ENCODE measurements at regions not wholly inside any gene's neighbourhood (a gene's known extent, or its start where the extent isn't known, plus 50 kb on each side); places are given as distances from the start of the nearest gene placed in this dataset.

GRCh38 chr9:85290019-85290418, 451.7 kb downstream of the AGTPBP1 start:
- no peak for TF ChIP-seq SIN3A (IDR thresholded peaks at IDR 0.05; ENCODE audit: borderline replicate concordance, insufficient read depth, low read depth, low read length)
- TF ChIP-seq CTCF (IDR thresholded peaks at IDR 0.05), result no peak
- no peak for TF ChIP-seq POLR2AphosphoS5 (IDR thresholded peaks at IDR 0.05; ENCODE audit: low read depth, low read length)
- TF ChIP-seq TCF7L2 (IDR thresholded peaks at IDR 0.05; ENCODE audit: low read depth, low read length), result no peak
- TF ChIP-seq, protein P1, sequence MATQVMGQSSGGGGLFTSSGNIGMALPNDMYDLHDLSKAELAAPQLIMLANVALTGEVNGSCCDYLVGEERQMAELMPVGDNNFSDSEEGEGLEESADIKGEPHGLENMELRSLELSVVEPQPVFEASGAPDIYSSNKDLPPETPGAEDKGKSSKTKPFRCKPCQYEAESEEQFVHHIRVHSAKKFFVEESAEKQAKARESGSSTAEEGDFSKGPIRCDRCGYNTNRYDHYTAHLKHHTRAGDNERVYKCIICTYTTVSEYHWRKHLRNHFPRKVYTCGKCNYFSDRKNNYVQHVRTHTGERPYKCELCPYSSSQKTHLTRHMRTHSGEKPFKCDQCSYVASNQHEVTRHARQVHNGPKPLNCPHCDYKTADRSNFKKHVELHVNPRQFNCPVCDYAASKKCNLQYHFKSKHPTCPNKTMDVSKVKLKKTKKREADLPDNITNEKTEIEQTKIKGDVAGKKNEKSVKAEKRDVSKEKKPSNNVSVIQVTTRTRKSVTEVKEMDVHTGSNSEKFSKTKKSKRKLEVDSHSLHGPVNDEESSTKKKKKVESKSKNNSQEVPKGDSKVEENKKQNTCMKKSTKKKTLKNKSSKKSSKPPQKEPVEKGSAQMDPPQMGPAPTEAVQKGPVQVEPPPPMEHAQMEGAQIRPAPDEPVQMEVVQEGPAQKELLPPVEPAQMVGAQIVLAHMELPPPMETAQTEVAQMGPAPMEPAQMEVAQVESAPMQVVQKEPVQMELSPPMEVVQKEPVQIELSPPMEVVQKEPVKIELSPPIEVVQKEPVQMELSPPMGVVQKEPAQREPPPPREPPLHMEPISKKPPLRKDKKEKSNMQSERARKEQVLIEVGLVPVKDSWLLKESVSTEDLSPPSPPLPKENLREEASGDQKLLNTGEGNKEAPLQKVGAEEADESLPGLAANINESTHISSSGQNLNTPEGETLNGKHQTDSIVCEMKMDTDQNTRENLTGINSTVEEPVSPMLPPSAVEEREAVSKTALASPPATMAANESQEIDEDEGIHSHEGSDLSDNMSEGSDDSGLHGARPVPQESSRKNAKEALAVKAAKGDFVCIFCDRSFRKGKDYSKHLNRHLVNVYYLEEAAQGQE (IDR thresholded peaks at IDR 0.05; ENCODE audit: insufficient read depth in 1 of 2, low read depth in 2 of 2, low read length in 1 of 2), result no peak
- Histone ChIP-seq H3K36me3 (ENCODE audit: control insufficient read depth, insufficient read depth, low read length) (no peaks in the 10 kb centered on the region), H3K4me1 (ENCODE audit: control insufficient read depth, insufficient read depth, low read length) (no peaks in the 10 kb centered on the region), H3K9me3 (ENCODE audit: control insufficient read depth, insufficient read depth, low read depth, low read length) (no peaks in the 10 kb centered on the region), H3K27ac (ENCODE audit: low read length) (no peak overlapping the region), H3K4me3 (ENCODE audit: low read depth in 2 of 2, low read length in 2 of 2) (no peak overlapping the region), H3K27me3 (ENCODE audit: control insufficient read depth, insufficient read depth, low read length) (no peaks in the 10 kb centered on the region)
- BruUV-seq (replicated peaks), result no TSS peak
- intact Hi-C loops (cut with micrococcal nuclease; ENCODE audit: unreplicated experiment), result no loop called here
- ChIA-PET POLR2A (no interaction called here), CTCF (no interaction called here)
- ATAC-seq (no peak), DNase-seq (ENCODE audit: low read depth, low spot score) (no peak)
- in situ Hi-C loops (cut with HindIII; ENCODE audit: low pct_unique_long_range_greater_than_20kb, low sequenced_read_pairs), result no loop called here

DNA sequence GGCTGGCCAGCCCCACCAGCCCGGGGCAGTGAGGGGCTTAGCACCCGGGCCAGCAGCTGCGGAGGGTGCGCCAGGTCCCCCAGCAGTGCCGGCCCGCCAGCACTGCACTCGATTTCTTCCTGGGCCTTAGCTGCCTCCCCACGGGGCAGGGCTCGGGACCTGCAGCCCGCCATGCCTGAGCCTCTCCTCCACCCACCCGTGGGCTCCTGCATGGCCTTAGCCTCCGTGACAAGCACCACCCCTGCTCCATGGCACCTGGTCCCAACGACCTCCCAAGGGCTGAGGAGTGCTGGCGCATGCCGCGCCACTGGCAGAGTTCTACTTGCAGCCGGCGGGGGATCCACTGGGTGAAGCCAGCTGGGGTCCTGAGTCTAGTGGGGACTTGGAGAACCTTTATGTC, 452.6 kb downstream of the AGTPBP1 start:
- BruUV-seq (replicated peaks), result no TSS peak
- ChIA-PET CTCF (no interaction called here), POLR2A (no interaction called here)
- H3K27ac ChIP-seq (ENCODE audit: low read length), result no peak overlapping the region
- no peaks in the 10 kb centered on the region for H3K27me3 ChIP-seq (ENCODE audit: control insufficient read depth, insufficient read depth, low read length)
- TF ChIP-seq POLR2AphosphoS5 (IDR thresholded peaks at IDR 0.05; ENCODE audit: low read depth, low read length) (no peak), TCF7L2 (IDR thresholded peaks at IDR 0.05; ENCODE audit: low read depth, low read length) (no peak), CTCF (IDR thresholded peaks at IDR 0.05) (no peak), SIN3A (IDR thresholded peaks at IDR 0.05; ENCODE audit: borderline replicate concordance, insufficient read depth, low read depth, low read length) (no peak)
- TF ChIP-seq, protein P1 (IDR thresholded peaks at IDR 0.05; ENCODE audit: insufficient read depth in 1 of 2, low read depth in 2 of 2, low read length in 1 of 2), result no peak
- in situ Hi-C loops (cut with HindIII; ENCODE audit: low pct_unique_long_range_greater_than_20kb, low sequenced_read_pairs) (no loop called here), intact Hi-C loops (cut with micrococcal nuclease; ENCODE audit: unreplicated experiment) (no loop called here)
- no peak for ATAC-seq
- no peak overlapping the region for H3K4me3 ChIP-seq (ENCODE audit: low read depth in 2 of 2, low read length in 2 of 2)
- H3K36me3 ChIP-seq (ENCODE audit: control insufficient read depth, insufficient read depth, low read length), result no peaks in the 10 kb centered on the region
- no peaks in the 10 kb centered on the region for H3K4me1 ChIP-seq (ENCODE audit: control insufficient read depth, insufficient read depth, low read length)
- no peak for DNase-seq (ENCODE audit: low read depth, low spot score)
- H3K9me3 ChIP-seq (ENCODE audit: control insufficient read depth, insufficient read depth, low read depth, low read length), result no peaks in the 10 kb centered on the region
